Effector memory CD8-positive, alpha-beta T cell (primary cell): ENCODE measurements at regions not wholly inside any gene's neighbourhood (a gene's known extent, or its start where the extent isn't known, plus 50 kb on each side); places are given as distances from the start of the nearest gene placed in this dataset.
"Not testable (repeated sequence)": the region's sequence is repeated elsewhere in the genome, so short reads cannot be mapped to it uniquely, and the experiment has no call there.

Experiments
- ATAC-seq: fragments of 150-1000 bp; cut with Tn5 transposase; replicated peaks from 2 replicates; pipeline ENCODE4 v1.10.0; 2021; ENCODE audit warnings: mild to moderate bottlenecking, moderate library complexity
- DNase-seq, 3 experiments: peaks; one replicate each; pipeline ENCODE4 v3.0.0; 2021
- H3K27ac Mint-ChIP-seq, 2 donors: one replicate each; pipeline ENCODE4 v1.8.0; 2022; ENCODE audit warnings: mild to moderate bottlenecking in 2 of 2, mixed read lengths in 2 of 2, moderate library complexity in 2 of 2
- H3K27me3 Mint-ChIP-seq, 2 donors: one replicate each; pipeline ENCODE4 v1.8.0; 2022; ENCODE audit warnings: mixed read lengths in 2 of 2
- H3K36me3 Mint-ChIP-seq: one replicate; pipeline ENCODE4 v1.8.0; 2022; ENCODE audit warnings: mild to moderate bottlenecking, moderate library complexity, mixed read lengths; ENCODE audit not compliant: insufficient read depth
- H3K4me1 Mint-ChIP-seq, 2 donors: one replicate each; pipeline ENCODE4 v1.8.0; 2022; ENCODE audit warnings: low read depth in 2 of 2, mixed read lengths in 2 of 2
- H3K4me3 Mint-ChIP-seq, 2 donors: one replicate each; pipeline ENCODE4 v1.8.0; 2022; ENCODE audit warnings: mild to moderate bottlenecking in 2 of 2, mixed read lengths in 2 of 2, moderate library complexity in 2 of 2
- H3K9me3 Mint-ChIP-seq, 2 donors: one replicate each; pipeline ENCODE4 v1.8.0; 2022; ENCODE audit warnings: mixed read lengths in 2 of 2

- no peak overlapping the region for H3K4me3 Mint-ChIP-seq
- peaks cover 0 to 9% of the 10 kb centered on the region in 2 donors for H3K9me3 Mint-ChIP-seq
- DNase-seq (no peak), ATAC-seq (no peak)
- H3K27me3 Mint-ChIP-seq, result no peaks in the 10 kb centered on the region
- no peaks in the 10 kb centered on the region for H3K4me1 Mint-ChIP-seq
- H3K27ac Mint-ChIP-seq, result no peak overlapping the region
- H3K36me3 Mint-ChIP-seq, result no peaks in the 10 kb centered on the region
These were observed 171.1 kb upstream of the TTC14 start for GRCh38 chr3:180430896-180431295.

GRCh38 chr3:180433152-180433551 lies 168.8 kb upstream of the TTC14 start:
- DNase-seq, result no peak

GRCh38 chr3:180447136-180447535 lies 154.8 kb upstream of the TTC14 start:
- no peak for ATAC-seq
- peaks cover 0 to 1% of the 10 kb centered on the region in 2 donors for H3K9me3 Mint-ChIP-seq
- no peak overlapping the region for H3K4me3 Mint-ChIP-seq
- H3K36me3 Mint-ChIP-seq, result no peaks in the 10 kb centered on the region
- DNase-seq, result no peak
- H3K27ac Mint-ChIP-seq, result no peak overlapping the region
- no peaks in the 10 kb centered on the region for H3K4me1 Mint-ChIP-seq
- no peaks in the 10 kb centered on the region for H3K27me3 Mint-ChIP-seq

More at GRCh38 chr3:180433152-180433551, 168.8 kb upstream of the TTC14 start:
- Mint-ChIP-seq H3K36me3 (no peaks in the 10 kb centered on the region), H3K4me1 (no peaks in the 10 kb centered on the region), H3K9me3 (peaks cover 6 to 9% of the 10 kb centered on the region in 2 donors), H3K4me3 (no peak overlapping the region), H3K27ac (no peak overlapping the region), H3K27me3 (no peaks in the 10 kb centered on the region)
- ATAC-seq, result no peak

- H3K36me3 Mint-ChIP-seq, ATAC-seq, H3K4me3 Mint-ChIP-seq, H3K27me3 Mint-ChIP-seq, H3K9me3 Mint-ChIP-seq, H3K27ac Mint-ChIP-seq, H3K4me1 Mint-ChIP-seq, DNase-seq: not testable (repeated sequence)
These were observed 153.6 kb upstream of the TTC14 start for GRCh38 chr3:180448407-180448806.

- Mint-ChIP-seq H3K4me3 (no peak overlapping the region), H3K27me3 (no peaks in the 10 kb centered on the region), H3K9me3 (no peaks in the 10 kb centered on the region), H3K27ac (no peak overlapping the region), H3K36me3 (no peaks in the 10 kb centered on the region), H3K4me1 (no peaks in the 10 kb centered on the region)
- DNase-seq (no peak), ATAC-seq (no peak)
These were observed 144.7 kb upstream of the TTC14 start for GRCh38 chr3:180457225-180457624.

GRCh38 chr3:180466401-180467011 lies 135.5 kb upstream of the TTC14 start:
- H3K27me3 Mint-ChIP-seq, result no peaks in the 10 kb centered on the region
- H3K9me3 Mint-ChIP-seq, result no peaks in the 10 kb centered on the region
- H3K4me1 Mint-ChIP-seq, result no peaks in the 10 kb centered on the region
- H3K36me3 Mint-ChIP-seq, result no peaks in the 10 kb centered on the region
- ATAC-seq (no peak), DNase-seq (no peak)
- no peak overlapping the region for H3K4me3 Mint-ChIP-seq
- H3K27ac Mint-ChIP-seq, result no peak overlapping the region

GRCh38 chr3:180467177-180467576 lies 134.8 kb upstream of the TTC14 start:
- Mint-ChIP-seq H3K4me3 (no peak overlapping the region), H3K36me3 (no peaks in the 10 kb centered on the region), H3K27ac (no peak overlapping the region), H3K4me1 (no peaks in the 10 kb centered on the region), H3K9me3 (no peaks in the 10 kb centered on the region), H3K27me3 (no peaks in the 10 kb centered on the region)
- ATAC-seq (no peak), DNase-seq (no peak)

GRCh38 chr3:180469149-180469548 lies 132.8 kb upstream of the TTC14 start:
- no peaks in the 10 kb centered on the region for H3K9me3 Mint-ChIP-seq

GRCh38 chr3:180478695-180479094 lies 123.3 kb upstream of the TTC14 start:
- Mint-ChIP-seq H3K27ac (no peak overlapping the region), H3K9me3 (no peaks in the 10 kb centered on the region), H3K27me3 (no peaks in the 10 kb centered on the region), H3K4me3 (no peak overlapping the region), H3K4me1 (no peaks in the 10 kb centered on the region), H3K36me3 (no peaks in the 10 kb centered on the region)
- no peak for ATAC-seq
- DNase-seq, result no peak

More at GRCh38 chr3:180469149-180469548, 132.8 kb upstream of the TTC14 start:
- H3K27ac Mint-ChIP-seq, result no peak overlapping the region
- no peaks in the 10 kb centered on the region for H3K36me3 Mint-ChIP-seq
- no peaks in the 10 kb centered on the region for H3K27me3 Mint-ChIP-seq
- DNase-seq, result no peak
- ATAC-seq, result no peak
- no peaks in the 10 kb centered on the region for H3K4me1 Mint-ChIP-seq
- H3K4me3 Mint-ChIP-seq, result no peak overlapping the region

- no peaks in the 10 kb centered on the region for H3K27me3 Mint-ChIP-seq
- no peaks in the 10 kb centered on the region for H3K36me3 Mint-ChIP-seq
- H3K9me3 Mint-ChIP-seq, result peaks cover 2 to 8% of the 10 kb centered on the region in 2 donors
- ATAC-seq (no peak), DNase-seq (no peak)
- no peak overlapping the region for H3K4me3 Mint-ChIP-seq
- H3K4me1 Mint-ChIP-seq, result no peaks in the 10 kb centered on the region
- H3K27ac Mint-ChIP-seq, result no peak overlapping the region
These were observed 109.9 kb upstream of the TTC14 start for GRCh38 chr3:180492047-180492446.

- no peak overlapping the region for H3K27ac Mint-ChIP-seq
- ATAC-seq (no peak), DNase-seq (no peak)
- H3K4me3 Mint-ChIP-seq, result no peak overlapping the region
- H3K27me3 Mint-ChIP-seq, result no peaks in the 10 kb centered on the region
- H3K36me3 Mint-ChIP-seq, result no peaks in the 10 kb centered on the region
- H3K4me1 Mint-ChIP-seq, result no peaks in the 10 kb centered on the region
- peaks cover 12% of the 10 kb centered on the region in 2 donors for H3K9me3 Mint-ChIP-seq
These were observed 105.0 kb upstream of the TTC14 start for GRCh38 chr3:180496995-180497394.

- DNase-seq (no peak), ATAC-seq (no peak)
- H3K27ac Mint-ChIP-seq, result no peak overlapping the region
- H3K9me3 Mint-ChIP-seq, result peaks cover 6% of the 10 kb centered on the region in 2 donors
- H3K36me3 Mint-ChIP-seq, result no peaks in the 10 kb centered on the region
- H3K4me1 Mint-ChIP-seq, result no peaks in the 10 kb centered on the region
- H3K27me3 Mint-ChIP-seq, result peaks cover 0 to 5% of the 10 kb centered on the region in 2 donors
- H3K4me3 Mint-ChIP-seq, result no peak overlapping the region
These were observed 85.6 kb upstream of the TTC14 start for GRCh38 chr3:180516368-180516767.

- DNase-seq (no peak), ATAC-seq (no peak)
- no peaks in the 10 kb centered on the region for H3K36me3 Mint-ChIP-seq
- no peak overlapping the region for H3K27ac Mint-ChIP-seq
- H3K27me3 Mint-ChIP-seq, result peaks cover 0 to 5% of the 10 kb centered on the region in 2 donors
- H3K4me3 Mint-ChIP-seq, result no peak overlapping the region
- H3K4me1 Mint-ChIP-seq, result no peaks in the 10 kb centered on the region
- peaks cover 0 to 5% of the 10 kb centered on the region in 2 donors for H3K9me3 Mint-ChIP-seq
These were observed 78.9 kb upstream of the TTC14 start for GRCh38 chr3:180523040-180523439.

- peaks cover 0 to 17% of the 10 kb centered on the region in 2 donors for H3K27me3 Mint-ChIP-seq
- H3K36me3 Mint-ChIP-seq, result no peaks in the 10 kb centered on the region
These were observed 73.1 kb upstream of the TTC14 start for GRCh38 chr3:180528843-180529242.

More at GRCh38 chr3:180528843-180529242, 73.1 kb upstream of the TTC14 start:
- ATAC-seq (no peak), DNase-seq (no peak)
- Mint-ChIP-seq H3K4me1 (no peaks in the 10 kb centered on the region), H3K27ac (no peak overlapping the region), H3K4me3 (no peak overlapping the region), H3K9me3 (peaks cover 0 to 2% of the 10 kb centered on the region in 2 donors)
